Breast epithelium (tissue), 4 donors: ENCODE measurements at regions not wholly inside any gene's neighbourhood (a gene's known extent, or its start where the extent isn't known, plus 50 kb on each side); places are given as distances from the start of the nearest gene placed in this dataset.
A peak's percentile ranks its signal among the peaks of the same experiment; 100 is the strongest.
"Not testable (repeated sequence)": the region's sequence is repeated elsewhere in the genome, so short reads cannot be mapped to it uniquely, and the experiment has no call there.

Experiments used
- DNase-seq, 2 donors: peaks; one replicate each; pipeline ENCODE4 v3.0.0-alpha.2; 2019; ENCODE audit warnings: low spot score in 2 of 2
- H3K27ac ChIP-seq, 2 donors: fragments of 200-600 bp; sonication (generic) in 1 of 2; one replicate each; pipeline ENCODE4 v1.5.1; 2016 to 2019; ENCODE audit warnings: mild to moderate bottlenecking in 1 of 2
- H3K27me3 ChIP-seq, 2 donors: fragments of 200-600 bp; sonication (generic) in 1 of 2; one replicate each; pipeline versions ENCODE4 v1.5.1 to v1.6.0; 2017 to 2019; ENCODE audit warnings: control low read depth in 1 of 2, mild to moderate bottlenecking in 1 of 2
- H3K36me3 ChIP-seq: fragments of 200-600 bp; one replicate; pipeline ENCODE4 v1.5.1; 2019
- H3K4me1 ChIP-seq, 2 donors: fragments of 200-600 bp; sonication (generic); one replicate each; pipeline ENCODE4 v1.5.1; 2016 to 2019; ENCODE audit warnings: control low read depth in 1 of 2
- H3K4me3 ChIP-seq, 3 donors: fragments of 200-600 bp; sonication (generic); 1 replicate in 2 of 3; 2 replicates in 1 of 3; pipeline ENCODE4 v1.5.1; 2016 to 2019; ENCODE audit warnings: mild to moderate bottlenecking in 3 of 3, moderate library complexity in 2 of 3
- H3K9me3 ChIP-seq, 2 donors: fragments of 200-600 bp; sonication (generic) in 1 of 2; one replicate each; pipeline ENCODE4 v1.5.1; 2016 to 2019; ENCODE audit warnings: control low read depth in 1 of 2
- POLR2A ChIP-seq: fragments of 450-650 bp; IDR thresholded peaks from one replicate; pipeline ENCODE4 v1.6.1; 2016; ENCODE audit warnings: antibody characterized with exemption, mild to moderate bottlenecking, moderate library complexity
- POLR2AphosphoS5 ChIP-seq, 3 donors: sonication (generic); formaldehyde crosslinking; IDR thresholded peaks; one replicate each; pipeline ENCODE4 v1.6.1; 2017; ENCODE audit warnings: antibody characterized with exemption in 3 of 3
- intact Hi-C: fragments of 100-400 bp; cut with DNase I; formaldehyde crosslinking; loops from one replicate; pipeline ENCODE4 v1.15.1; 2023; ENCODE audit warnings: low total_unique reads
- TF ChIP-seq, protein P1 (sequence below), 3 donors: fragments of 450-650 bp; IDR thresholded peaks; one replicate each; pipeline ENCODE4 v1.5.1; 2016 to 2017; ENCODE audit warnings: antibody characterized with exemption in 3 of 3, mild to moderate bottlenecking in 3 of 3, moderate library complexity in 3 of 3

DNA sequence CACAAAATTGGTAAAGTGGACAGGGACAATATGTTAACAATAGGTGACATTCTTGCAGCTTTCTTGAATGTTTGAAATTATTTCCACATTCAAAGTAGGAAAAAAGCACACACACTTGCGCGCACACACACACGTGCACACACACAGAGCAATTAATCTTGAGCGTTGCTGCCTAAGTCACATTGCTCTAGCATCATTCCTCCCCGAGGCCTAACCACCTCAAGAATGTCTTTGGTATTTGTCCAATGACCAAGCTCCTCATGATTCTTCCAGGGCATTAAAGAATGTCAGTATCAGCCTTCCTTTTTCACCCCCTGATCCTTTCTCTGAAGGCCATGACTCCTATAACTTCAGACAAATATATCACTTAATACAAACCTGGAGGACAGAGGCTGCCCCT is 198.1 kb downstream of the NPR3 start:
- no peak overlapping the region for H3K4me3 ChIP-seq
- TF ChIP-seq, protein P1, sequence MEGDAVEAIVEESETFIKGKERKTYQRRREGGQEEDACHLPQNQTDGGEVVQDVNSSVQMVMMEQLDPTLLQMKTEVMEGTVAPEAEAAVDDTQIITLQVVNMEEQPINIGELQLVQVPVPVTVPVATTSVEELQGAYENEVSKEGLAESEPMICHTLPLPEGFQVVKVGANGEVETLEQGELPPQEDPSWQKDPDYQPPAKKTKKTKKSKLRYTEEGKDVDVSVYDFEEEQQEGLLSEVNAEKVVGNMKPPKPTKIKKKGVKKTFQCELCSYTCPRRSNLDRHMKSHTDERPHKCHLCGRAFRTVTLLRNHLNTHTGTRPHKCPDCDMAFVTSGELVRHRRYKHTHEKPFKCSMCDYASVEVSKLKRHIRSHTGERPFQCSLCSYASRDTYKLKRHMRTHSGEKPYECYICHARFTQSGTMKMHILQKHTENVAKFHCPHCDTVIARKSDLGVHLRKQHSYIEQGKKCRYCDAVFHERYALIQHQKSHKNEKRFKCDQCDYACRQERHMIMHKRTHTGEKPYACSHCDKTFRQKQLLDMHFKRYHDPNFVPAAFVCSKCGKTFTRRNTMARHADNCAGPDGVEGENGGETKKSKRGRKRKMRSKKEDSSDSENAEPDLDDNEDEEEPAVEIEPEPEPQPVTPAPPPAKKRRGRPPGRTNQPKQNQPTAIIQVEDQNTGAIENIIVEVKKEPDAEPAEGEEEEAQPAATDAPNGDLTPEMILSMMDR (IDR thresholded peaks at IDR 0.05) = no peak
- no peak for TF ChIP-seq POLR2A
- no peaks in the 10 kb centered on the region for H3K4me1 ChIP-seq
- no peak for DNase-seq
- H3K9me3 ChIP-seq = no peaks in the 10 kb centered on the region
- no peak overlapping the region for H3K27ac ChIP-seq
- intact Hi-C loops = no loop called here
- no peaks in the 10 kb centered on the region for H3K27me3 ChIP-seq
- H3K36me3 ChIP-seq = no peaks in the 10 kb centered on the region

DNA sequence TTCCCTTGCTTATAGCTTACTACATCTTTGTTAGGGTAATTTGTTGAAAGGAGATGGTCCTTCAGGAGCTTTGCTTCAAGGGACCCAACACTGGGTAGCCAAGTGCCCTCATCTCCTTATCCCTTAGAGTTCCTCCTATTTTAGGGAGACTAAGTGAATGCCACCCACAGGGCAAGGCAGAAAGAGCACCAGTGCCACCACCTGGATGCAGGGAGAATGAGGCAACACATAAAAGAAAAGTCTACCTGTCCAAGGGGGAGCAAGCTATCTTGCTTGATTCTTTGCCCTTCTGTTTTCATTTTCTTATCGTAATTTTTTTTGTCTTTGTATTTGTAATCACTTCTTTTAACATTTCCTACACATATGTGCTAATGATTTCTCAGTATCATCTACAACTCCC is 205.5 kb downstream of the NPR3 start:
- Histone ChIP-seq H3K36me3 (no peaks in the 10 kb centered on the region), H3K4me1 (no peaks in the 10 kb centered on the region), H3K4me3 (no peak overlapping the region), H3K27ac (no peak overlapping the region), H3K9me3 (no peaks in the 10 kb centered on the region), H3K27me3 (no peaks in the 10 kb centered on the region)
- no peak for TF ChIP-seq POLR2AphosphoS5 (IDR thresholded peaks at IDR 0.05)
- TF ChIP-seq, protein P1 (IDR thresholded peaks at IDR 0.05) = peak in 1 of 3 donors; percentile 22
- no peak for DNase-seq
- intact Hi-C loops = no loop called here

DNA sequence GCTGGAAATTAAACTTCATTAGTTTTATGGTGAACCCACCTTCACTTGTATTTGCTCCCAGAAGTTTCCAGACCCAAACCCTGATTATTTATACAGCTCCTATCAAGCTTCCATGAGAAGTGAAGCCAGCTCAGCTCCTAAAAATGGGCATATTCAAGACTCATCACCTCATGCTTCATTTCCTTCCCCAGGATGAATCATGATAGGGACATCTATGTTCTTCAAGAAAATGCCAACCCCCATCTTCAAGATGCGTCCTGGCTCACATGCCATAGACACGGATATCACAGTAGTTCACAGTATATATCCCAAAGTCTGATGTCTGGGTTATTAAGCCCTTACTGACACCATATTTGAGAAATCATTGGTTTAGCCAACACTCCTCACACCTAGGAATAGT is 217.6 kb downstream of the NPR3 start:
- DNase-seq = no peak
- TF ChIP-seq POLR2A (no peak), POLR2AphosphoS5 (IDR thresholded peaks at IDR 0.05) (no peak)
- TF ChIP-seq, protein P1 (IDR thresholded peaks at IDR 0.05) = no peak

DNA sequence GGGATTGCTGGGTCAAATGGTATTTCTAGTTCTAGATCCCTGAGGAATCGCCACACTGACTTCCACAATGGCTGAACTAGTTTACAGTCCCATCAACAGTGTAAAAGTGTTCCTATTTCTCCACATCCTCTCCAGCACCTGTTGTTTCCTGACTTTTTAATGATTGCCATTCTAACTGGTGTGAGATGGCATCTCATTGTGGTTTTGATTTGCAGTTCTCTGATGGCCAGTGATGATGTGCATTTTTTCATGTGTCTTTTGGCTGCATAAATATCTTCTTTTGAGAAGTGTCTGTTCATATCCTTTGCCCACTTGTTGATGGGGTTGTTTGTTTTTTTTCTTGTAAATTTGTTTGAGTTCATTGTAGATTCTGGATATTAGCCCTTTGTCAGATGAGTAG is 220.3 kb downstream of the NPR3 start:
- H3K36me3 ChIP-seq = not testable (repeated sequence)

More for the DNA sequence above, 217.6 kb downstream of the NPR3 start:
- Histone ChIP-seq H3K36me3 (no peaks in the 10 kb centered on the region), H3K27ac (no peak overlapping the region), H3K27me3 (no peaks in the 10 kb centered on the region), H3K4me1 (no peaks in the 10 kb centered on the region), H3K4me3 (no peak overlapping the region), H3K9me3 (no peaks in the 10 kb centered on the region)
- intact Hi-C loops = no loop called here

DNA sequence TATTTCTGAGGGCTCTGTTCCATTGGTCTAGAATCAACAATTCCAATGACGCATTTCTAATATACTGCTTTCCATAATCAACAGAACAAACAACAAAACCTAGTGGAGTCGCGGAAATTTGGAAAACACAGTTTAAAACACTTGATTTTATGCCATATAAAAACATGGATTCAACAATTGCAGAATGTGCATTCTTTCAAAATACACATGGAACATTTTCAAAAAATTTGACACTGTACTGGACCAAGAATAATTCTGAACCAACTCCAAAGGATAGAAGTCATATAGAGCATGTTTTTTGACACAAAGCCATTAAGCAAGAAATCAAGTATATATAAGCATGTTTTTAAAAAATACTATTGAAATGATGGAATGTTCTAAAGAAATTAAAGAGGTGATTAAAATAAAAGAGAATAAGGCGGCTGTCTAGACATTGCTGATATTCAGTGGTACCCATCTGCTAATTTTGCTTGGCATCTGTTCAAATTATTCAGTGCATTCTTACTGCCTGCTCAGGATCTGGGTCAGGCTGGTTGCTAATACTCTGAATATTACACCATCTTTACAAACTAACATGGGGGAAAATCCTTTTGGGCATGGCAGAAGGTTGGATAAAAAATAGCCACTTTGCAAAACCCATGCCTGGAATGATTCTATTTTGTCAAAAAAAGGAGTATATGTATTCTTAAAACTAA is 221.3 kb downstream of the NPR3 start:
- Histone ChIP-seq H3K4me1 (no peaks in the 10 kb centered on the region), H3K27ac (no peak overlapping the region), H3K27me3 (no peaks in the 10 kb centered on the region), H3K4me3 (no peak overlapping the region), H3K36me3 (no peaks in the 10 kb centered on the region), H3K9me3 (no peaks in the 10 kb centered on the region)
- intact Hi-C loops = no loop called here
- DNase-seq = no peak
- TF ChIP-seq, protein P1 (IDR thresholded peaks at IDR 0.05) = no peak
- TF ChIP-seq POLR2A = no peak
- no peak for TF ChIP-seq POLR2AphosphoS5 (IDR thresholded peaks at IDR 0.05)

More for the DNA sequence above, 220.3 kb downstream of the NPR3 start:
- H3K27me3 ChIP-seq, H3K9me3 ChIP-seq, intact Hi-C loops, DNase-seq, H3K4me1 ChIP-seq, H3K4me3 ChIP-seq, H3K27ac ChIP-seq: not testable (repeated sequence)

DNA sequence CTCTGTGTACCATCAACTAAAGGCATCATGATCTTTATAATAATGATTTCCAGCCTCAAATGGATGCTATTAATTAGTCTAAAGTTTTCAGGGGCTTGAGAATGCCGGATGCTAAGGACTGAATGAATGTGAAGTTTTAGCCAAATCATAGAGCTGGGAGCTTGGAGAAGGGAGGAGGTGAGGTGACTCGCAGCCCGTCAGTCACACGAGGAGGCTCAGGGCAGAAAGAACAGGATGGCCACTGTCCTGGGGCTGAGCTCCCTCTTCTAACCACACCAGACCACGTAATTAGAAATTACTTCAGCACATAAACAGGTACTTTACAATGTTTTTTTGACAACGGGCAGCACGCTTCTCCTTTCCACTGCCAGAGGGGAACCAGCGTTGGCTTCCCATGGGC is 222.6 kb downstream of the NPR3 start:
- TF ChIP-seq, protein P1 (IDR thresholded peaks at IDR 0.05) = no peak
- no peak for TF ChIP-seq POLR2AphosphoS5 (IDR thresholded peaks at IDR 0.05)
- TF ChIP-seq POLR2A = no peak
- no peaks in the 10 kb centered on the region for H3K4me1 ChIP-seq
- no peak overlapping the region for H3K4me3 ChIP-seq
- H3K9me3 ChIP-seq = no peaks in the 10 kb centered on the region
- intact Hi-C loops = no loop called here
- no peak for DNase-seq
- no peaks in the 10 kb centered on the region for H3K36me3 ChIP-seq
- no peak overlapping the region for H3K27ac ChIP-seq
- no peaks in the 10 kb centered on the region for H3K27me3 ChIP-seq
